Panc1 (cell line): ENCODE measurements at regions not wholly inside any gene's neighbourhood (a gene's known extent, or its start where the extent isn't known, plus 50 kb on each side); places are given as distances from the start of the nearest gene placed in this dataset.

Experiments
- ATAC-seq: fragments of 200-7000 bp; cut with Tn5 transposase; 2 replicates; pipeline ENCODE4 v1.9.1; 2020; ENCODE audit warnings: mild to moderate bottlenecking, moderate library complexity
- BruUV-seq: library from RNA; stranded (reverse); fragments of 400-500 nt; replicated peaks from 2 replicates; lab custom pipeline; 2021; lab: Mats Ljungman, UMichigan
- CTCF ChIA-PET: fragments of 300-600 bp; sonication (Branson Sonifier 250); formaldehyde crosslinking; loops from one replicate; lab custom pipeline; 2022; ENCODE audit warnings: antibody characterized with exemption; lab: Charles Lee
- POLR2A ChIA-PET: fragments of 300-600 bp; sonication (Branson Sonifier 250); formaldehyde crosslinking; loops from one replicate; lab custom pipeline; 2022; ENCODE audit warnings: antibody characterized with exemption; lab: Charles Lee
- DNase-seq: peaks from one replicate; pipeline ENCODE4 v3.0.0-alpha.2; 2010; ENCODE audit warnings: low read depth, low spot score
- H3K27ac ChIP-seq: 2 replicates; pipeline ENCODE4 v1.5.1; 2011; ENCODE audit warnings: mild to moderate bottlenecking, low read length, inconsistent platforms
- H3K27me3 ChIP-seq: fragments of 200-500 bp; sonication (Bioruptor generic); 2 replicates; pipeline ENCODE4 v1.6.0; 2014; ENCODE audit warnings: low read length, inconsistent platforms; ENCODE audit not compliant: control insufficient read depth, insufficient read depth
- H3K36me3 ChIP-seq: fragments of 200-500 bp; sonication (Bioruptor generic); 2 replicates; pipeline ENCODE4 v1.5.1; 2014; ENCODE audit warnings: inconsistent platforms, mild to moderate bottlenecking, low read length, moderate library complexity; ENCODE audit not compliant: control insufficient read depth, insufficient read depth
- H3K4me1 ChIP-seq: 2 replicates; pipeline ENCODE4 v1.5.1; 2011; ENCODE audit warnings: inconsistent platforms, mild to moderate bottlenecking, low read length, moderate library complexity; ENCODE audit not compliant: control insufficient read depth, insufficient read depth
- H3K4me3 ChIP-seq, 2 experiments: 2 replicates each; pipeline ENCODE4 v1.5.1; 2011 to 2012; ENCODE audit warnings: low read depth in 2 of 2, low read length in 2 of 2, mild to moderate bottlenecking in 2 of 2, inconsistent platforms in 1 of 2, moderate library complexity in 1 of 2
- H3K9me3 ChIP-seq: fragments of 200-500 bp; sonication (Bioruptor generic); 2 replicates; pipeline ENCODE4 v1.5.1; 2014; ENCODE audit warnings: low read depth, mild to moderate bottlenecking, inconsistent platforms, low read length, moderate library complexity; ENCODE audit not compliant: control insufficient read depth, insufficient read depth
- CTCF ChIP-seq: fragments of 450-650 bp; IDR thresholded peaks from 2 replicates; pipeline ENCODE4 v1.5.1; 2017; ENCODE audit warnings: mild to moderate bottlenecking
- POLR2AphosphoS5 ChIP-seq: IDR thresholded peaks from 2 replicates; pipeline ENCODE4 v1.6.1; 2012; ENCODE audit warnings: mild to moderate bottlenecking, low read depth, low read length, moderate library complexity
- REST ChIP-seq, 2 experiments: IDR thresholded peaks; 2 replicates each; pipeline ENCODE4 v1.6.1; 2011 to 2012; ENCODE audit warnings: low read depth in 2 of 2, control low read depth in 1 of 2, low read length in 1 of 2, mild to moderate bottlenecking in 1 of 2, moderate library complexity in 1 of 2; ENCODE audit not compliant: insufficient read depth in 1 of 2
- SIN3A ChIP-seq: IDR thresholded peaks from 2 replicates; pipeline ENCODE4 v1.6.1; 2012; ENCODE audit warnings: low read depth, mild to moderate bottlenecking, low read length, moderate library complexity, borderline replicate concordance; ENCODE audit not compliant: insufficient read depth
- TCF7L2 ChIP-seq: IDR thresholded peaks from 2 replicates; pipeline ENCODE4 v1.6.1; 2011; ENCODE audit warnings: mild to moderate bottlenecking, low read depth, low read length, inconsistent platforms
- in situ Hi-C: cut with HindIII; loops from 2 replicates; pipeline ENCODE4 v1.10.0; 2016; ENCODE audit warnings: low sequenced_read_pairs, low pct_unique_long_range_greater_than_20kb
- intact Hi-C: fragments of 100-400 bp; cut with micrococcal nuclease; formaldehyde crosslinking; loops from one replicate; pipeline ENCODE4 v1.10.0; 2022; ENCODE audit not compliant: unreplicated experiment

GRCh38 chr14:97477353-97477752 lies 680.2 kb downstream of the VRK1 start:
- Histone ChIP-seq H3K27ac (no peak overlapping the region), H3K4me1 (no peaks in the 10 kb centered on the region), H3K4me3 (no peak overlapping the region), H3K9me3 (no peaks in the 10 kb centered on the region), H3K36me3 (no peaks in the 10 kb centered on the region), H3K27me3 (peaks cover 2% of the 10 kb centered on the region; the same call in 1 of the 2 replicates)
- in situ Hi-C loops: no loop called here
- intact Hi-C loops: no loop called here
- DNase-seq: no peak
- POLR2A ChIA-PET: no interaction called here
- no peak for ATAC-seq
- CTCF ChIA-PET: no interaction called here
- no peak for TF ChIP-seq TCF7L2
- TF ChIP-seq CTCF: no peak
- no peak for TF ChIP-seq POLR2AphosphoS5
- no peak for TF ChIP-seq REST (IDR thresholded peaks at IDR 0.05; ENCODE audit: insufficient read depth in 1 of 2, low read depth in 2 of 2, low read length in 1 of 2)
- TF ChIP-seq SIN3A: no peak
- BruUV-seq: no TSS peak

- ChIA-PET CTCF (no interaction called here), POLR2A (no interaction called here)
- intact Hi-C loops: no loop called here
- Histone ChIP-seq H3K36me3 (no peaks in the 10 kb centered on the region), H3K4me3 (no peak overlapping the region), H3K27ac (no peak overlapping the region), H3K9me3 (no peaks in the 10 kb centered on the region), H3K27me3 (no peaks in the 10 kb centered on the region), H3K4me1 (no peaks in the 10 kb centered on the region)
- ATAC-seq: no peak
- in situ Hi-C loops: no loop called here
- TF ChIP-seq REST (IDR thresholded peaks at IDR 0.05; ENCODE audit: insufficient read depth in 1 of 2, low read depth in 2 of 2, low read length in 1 of 2) (no peak), CTCF (no peak), TCF7L2 (no peak), POLR2AphosphoS5 (no peak), SIN3A (no peak)
- no TSS peak for BruUV-seq
- DNase-seq: no peak
Measured at GRCh38 chr14:97485201-97485600, 688.0 kb downstream of the VRK1 start.
